ENCODE measurements at regions not wholly inside any gene's neighbourhood (a gene's known extent, or its start where the extent isn't known, plus 50 kb on each side); places are given as distances from the start of the nearest gene placed in this dataset.

DNA sequence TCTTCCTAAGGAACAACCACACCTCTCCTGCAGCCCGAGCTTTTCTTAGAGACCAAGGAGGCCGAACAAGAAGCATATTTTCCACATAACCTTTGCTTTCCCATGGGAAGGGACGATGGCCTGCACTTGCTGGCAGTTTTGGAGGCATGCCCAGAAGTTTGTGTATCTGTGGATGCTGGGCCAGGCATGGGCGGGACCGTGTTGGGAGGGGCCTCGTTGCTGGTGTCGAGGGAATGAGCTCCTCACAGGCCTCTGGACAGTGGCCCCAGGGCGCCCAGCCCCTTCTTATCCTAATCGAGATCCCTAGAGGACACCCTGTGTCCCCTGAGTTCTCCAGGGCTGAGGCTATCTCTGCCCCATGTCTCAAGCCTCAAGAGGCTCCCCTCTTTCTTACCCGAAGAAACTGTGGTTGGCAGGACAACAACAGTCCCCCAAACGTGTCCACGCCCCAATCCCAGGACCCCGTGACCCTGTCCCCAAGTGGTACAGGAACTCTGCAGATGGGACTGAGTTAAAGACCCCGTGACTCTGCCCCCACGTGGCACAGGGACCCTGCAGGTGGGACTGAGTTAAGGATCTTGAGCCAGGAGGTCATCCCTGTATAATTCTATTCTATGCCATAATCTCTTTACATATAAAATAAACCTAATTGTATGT lies 99.5 kb upstream of the BHLHE23 start:
- no peak for DNase-seq (ENCODE audit: low read depth)
- TF ChIP-seq, protein P1, sequence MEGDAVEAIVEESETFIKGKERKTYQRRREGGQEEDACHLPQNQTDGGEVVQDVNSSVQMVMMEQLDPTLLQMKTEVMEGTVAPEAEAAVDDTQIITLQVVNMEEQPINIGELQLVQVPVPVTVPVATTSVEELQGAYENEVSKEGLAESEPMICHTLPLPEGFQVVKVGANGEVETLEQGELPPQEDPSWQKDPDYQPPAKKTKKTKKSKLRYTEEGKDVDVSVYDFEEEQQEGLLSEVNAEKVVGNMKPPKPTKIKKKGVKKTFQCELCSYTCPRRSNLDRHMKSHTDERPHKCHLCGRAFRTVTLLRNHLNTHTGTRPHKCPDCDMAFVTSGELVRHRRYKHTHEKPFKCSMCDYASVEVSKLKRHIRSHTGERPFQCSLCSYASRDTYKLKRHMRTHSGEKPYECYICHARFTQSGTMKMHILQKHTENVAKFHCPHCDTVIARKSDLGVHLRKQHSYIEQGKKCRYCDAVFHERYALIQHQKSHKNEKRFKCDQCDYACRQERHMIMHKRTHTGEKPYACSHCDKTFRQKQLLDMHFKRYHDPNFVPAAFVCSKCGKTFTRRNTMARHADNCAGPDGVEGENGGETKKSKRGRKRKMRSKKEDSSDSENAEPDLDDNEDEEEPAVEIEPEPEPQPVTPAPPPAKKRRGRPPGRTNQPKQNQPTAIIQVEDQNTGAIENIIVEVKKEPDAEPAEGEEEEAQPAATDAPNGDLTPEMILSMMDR (conservative IDR thresholded peaks at IDR 0.05; ENCODE audit: low read depth, low read length) = no peak

DNA sequence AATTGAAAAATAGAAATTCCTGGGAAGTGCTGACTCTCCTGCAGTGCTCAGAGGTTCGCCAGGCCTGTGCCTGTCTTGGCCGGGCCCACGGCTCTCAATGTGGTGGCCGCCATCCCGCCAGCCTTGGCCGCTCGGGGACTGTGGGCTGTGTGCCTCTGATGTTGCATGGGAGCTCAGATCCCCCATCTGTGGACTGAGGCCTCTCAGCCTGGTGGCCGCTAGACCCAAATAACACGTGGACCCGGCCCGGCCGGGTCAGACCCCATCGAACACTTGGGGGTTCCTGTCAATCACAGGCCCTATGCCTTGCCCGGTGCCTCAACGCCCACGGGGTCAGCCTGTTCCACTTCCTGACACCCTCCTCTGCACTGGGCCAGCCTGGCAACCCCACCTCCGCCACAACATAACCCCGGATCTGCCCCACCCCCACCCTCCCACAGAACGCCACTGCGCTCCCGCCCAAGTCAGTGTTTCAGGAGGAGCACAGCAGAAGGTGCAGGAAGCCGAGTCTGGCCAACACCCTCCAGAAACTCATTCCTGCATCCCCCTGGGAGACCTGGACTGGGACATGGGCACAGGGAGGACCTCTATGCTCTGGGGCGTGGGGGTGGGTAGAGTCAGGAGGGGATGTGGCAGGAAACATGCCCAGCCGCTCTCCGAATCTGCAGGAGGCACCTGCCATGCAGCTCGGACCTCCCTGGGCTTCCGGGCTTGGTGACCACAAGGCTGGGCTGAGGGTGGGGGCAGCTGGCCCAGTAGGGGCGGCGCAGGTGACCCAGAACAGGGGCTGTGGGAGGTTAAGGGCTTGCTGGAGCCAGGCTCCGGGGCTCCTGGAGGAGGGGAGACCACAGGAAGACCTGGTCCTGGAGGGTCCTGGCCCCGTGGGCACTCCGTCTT lies 98.7 kb upstream of the BHLHE23 start:
- no peak overlapping the region for H3K4me3 ChIP-seq (ENCODE audit: low read depth, low read length)
- TF ChIP-seq, protein P1 (conservative IDR thresholded peaks at IDR 0.05; ENCODE audit: low read depth, low read length) = no peak
- DNase-seq (ENCODE audit: low read depth) = no peak

More for the DNA sequence above, 99.5 kb upstream of the BHLHE23 start:
- H3K4me3 ChIP-seq (ENCODE audit: low read depth, low read length) = no peak overlapping the region

DNA sequence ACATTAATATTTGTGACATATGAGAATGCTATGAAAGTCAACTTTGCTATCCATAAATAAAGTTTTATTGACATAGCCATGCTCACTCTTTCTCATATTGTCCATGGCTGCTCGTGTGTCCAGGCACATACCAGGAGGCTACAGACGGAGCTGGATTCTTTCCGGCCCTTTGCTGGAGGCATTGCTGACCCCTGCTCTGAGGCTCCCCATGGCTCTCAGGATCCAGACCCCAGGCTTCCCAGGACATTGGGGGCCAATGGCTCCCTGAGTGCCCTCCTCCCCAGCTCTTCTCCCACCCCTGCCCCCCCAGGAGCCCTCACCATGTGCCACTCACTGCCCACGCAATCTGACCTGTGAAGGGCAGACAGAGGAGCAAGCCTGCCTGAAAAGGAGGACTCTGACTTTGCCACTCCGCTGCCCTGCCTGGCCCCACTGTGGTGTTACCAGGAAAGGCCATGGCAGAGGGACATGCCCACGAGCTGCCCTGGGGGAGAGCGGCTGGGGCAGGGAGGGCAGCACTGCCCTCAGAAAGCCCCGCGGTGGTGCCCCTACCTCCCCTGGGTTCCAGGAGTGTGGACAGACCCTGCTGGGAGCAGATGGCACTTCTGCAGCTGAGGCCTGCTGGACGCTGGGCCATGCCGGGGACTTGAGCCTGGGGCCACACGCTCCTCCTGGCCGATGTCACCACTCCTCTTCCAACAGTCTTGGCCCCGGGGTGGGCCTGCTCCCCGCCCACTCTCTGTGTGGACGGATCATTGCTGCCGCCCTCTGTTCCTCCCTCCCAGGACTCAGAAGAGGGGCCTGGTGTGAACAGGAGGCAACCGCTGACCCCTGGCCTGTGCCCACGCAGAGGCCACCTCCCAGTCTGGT lies 97.8 kb upstream of the BHLHE23 start:
- TF ChIP-seq, protein P1 (conservative IDR thresholded peaks at IDR 0.05; ENCODE audit: low read depth, low read length) = no peak
- no peak for DNase-seq (ENCODE audit: low read depth)

GRCh38 chr20:63103402-63104311 lies 96.9 kb upstream of the BHLHE23 start:
- no peak overlapping the region for H3K4me3 ChIP-seq (ENCODE audit: low read depth, low read length)
- TF ChIP-seq, protein P1 (conservative IDR thresholded peaks at IDR 0.05; ENCODE audit: low read depth, low read length) = no peak
- no peak for DNase-seq (ENCODE audit: low read depth)

More for the DNA sequence above, 97.8 kb upstream of the BHLHE23 start:
- no peak overlapping the region for H3K4me3 ChIP-seq (ENCODE audit: low read depth, low read length)

DNA sequence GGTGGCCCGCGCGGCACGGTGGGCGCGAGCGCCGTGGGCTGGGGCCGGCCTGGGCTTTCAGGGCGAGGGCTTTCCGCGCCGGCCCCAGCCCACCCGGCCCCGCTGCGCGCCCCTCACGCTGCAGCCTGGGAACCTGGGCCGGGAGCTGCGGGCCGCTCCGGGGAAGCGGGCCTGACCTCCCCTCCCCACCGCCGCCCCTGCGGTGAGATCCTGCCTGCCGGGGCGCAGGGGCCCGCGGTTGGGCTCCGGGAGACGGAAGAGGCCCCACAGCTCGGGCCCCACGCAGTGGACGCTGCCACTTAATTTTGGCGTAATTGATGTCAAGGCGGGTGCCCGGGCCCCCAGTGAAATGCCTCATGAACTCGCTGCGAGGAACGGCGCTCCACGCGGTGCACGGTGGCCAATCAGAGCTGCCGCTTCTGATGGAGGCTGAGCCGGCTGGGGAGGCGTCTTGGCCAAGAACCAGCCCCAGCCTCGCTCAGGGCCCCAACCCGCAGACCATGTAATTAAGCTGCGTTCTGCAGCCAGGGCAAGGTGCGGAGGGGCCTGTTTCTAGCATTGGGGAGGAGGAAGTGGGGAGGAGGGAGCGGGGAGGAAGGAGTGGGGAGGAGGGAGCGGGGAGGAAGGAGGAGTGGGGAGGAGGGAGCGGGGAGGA lies 96.1 kb upstream of the BHLHE23 start:
- no peak overlapping the region for H3K4me3 ChIP-seq (ENCODE audit: low read depth, low read length)
- TF ChIP-seq, protein P1 (conservative IDR thresholded peaks at IDR 0.05; ENCODE audit: low read depth, low read length) = no peak
- no peak for DNase-seq (ENCODE audit: low read depth)
